OCI-LY3 (cell line): ENCODE measurements at regions not wholly inside any gene's neighbourhood (a gene's known extent, or its start where the extent isn't known, plus 50 kb on each side); places are given as distances from the start of the nearest gene placed in this dataset.

Experiments used
- H2AFZ ChIP-seq: fragments of 200-600, 300-600 bp; shearing (Covaris generic); 2 replicates; pipeline ENCODE4 v1.6.0; 2014; ENCODE audit warnings: antibody characterized with exemption, low read depth, low read length
- H3K27ac ChIP-seq: fragments of 200-600, 300-600 bp; sonication (generic); 2 replicates; pipeline ENCODE4 v1.5.1; 2014; ENCODE audit warnings: mild to moderate bottlenecking, low read length, moderate library complexity, mixed read lengths
- H3K27me3 ChIP-seq: fragments of 200-600, 300-600 bp; sonication (generic); 2 replicates; pipeline ENCODE4 v1.6.1; 2014; ENCODE audit warnings: low read depth, low read length, mixed read lengths
- H3K36me3 ChIP-seq: fragments of 200-600, 300-600 bp; sonication (generic); replicated peaks from 2 replicates; pipeline ENCODE3; 2014; ENCODE audit warnings: low read depth, low read length, mixed read lengths
- H3K4me1 ChIP-seq: fragments of 300-600, 200-600 bp; sonication (generic); 2 replicates; pipeline ENCODE4 v1.6.1; 2014; ENCODE audit warnings: low read length, mixed read lengths
- H3K4me2 ChIP-seq: fragments of 200-600, 300-600 bp; sonication (generic); 2 replicates; pipeline ENCODE4 v1.6.1; 2014; ENCODE audit warnings: low read length, mixed read lengths
- H3K4me3 ChIP-seq: fragments of 300-600, 200-600 bp; sonication (generic); 2 replicates; pipeline ENCODE4 v1.5.1; 2014; ENCODE audit warnings: antibody characterized with exemption, mild to moderate bottlenecking, low read length, moderate library complexity
- H3K79me2 ChIP-seq: fragments of 300-600, 200-600 bp; shearing (Covaris generic); 2 replicates; pipeline ENCODE4 v1.6.1; 2014; ENCODE audit warnings: mild to moderate bottlenecking, low read length, mixed read lengths
- H3K9ac ChIP-seq: fragments of 300-600, 200-600 bp; shearing (Covaris generic); 2 replicates; pipeline ENCODE4 v1.6.0; 2014; ENCODE audit warnings: mild to moderate bottlenecking, low read length, moderate library complexity
- H3K9me3 ChIP-seq: fragments of 200-600, 300-600 bp; shearing (Covaris generic); 2 replicates; pipeline ENCODE4 v1.6.1; 2014; ENCODE audit warnings: low read length, mixed read lengths; ENCODE audit not compliant: insufficient read depth
- H4K20me1 ChIP-seq: fragments of 200-600, 300-600 bp; sonication (generic); 2 replicates; pipeline ENCODE4 v1.6.1; 2016; ENCODE audit warnings: low read length, mixed read lengths; ENCODE audit not compliant: insufficient read depth
- EZH2phosphoT487 ChIP-seq: fragments of 200-600 bp; shearing (Covaris generic); IDR thresholded peaks from 2 replicates; pipeline ENCODE4 v1.6.1; 2018; ENCODE audit warnings: antibody characterized with exemption, mixed run types, low read depth
- TF ChIP-seq, protein P1 (sequence below): fragments of 200-600, 300-600 bp; sonication (generic); IDR thresholded peaks from 2 replicates; pipeline ENCODE4 v1.5.1; 2014; ENCODE audit warnings: antibody characterized with exemption, low read length, low read depth

DNA sequence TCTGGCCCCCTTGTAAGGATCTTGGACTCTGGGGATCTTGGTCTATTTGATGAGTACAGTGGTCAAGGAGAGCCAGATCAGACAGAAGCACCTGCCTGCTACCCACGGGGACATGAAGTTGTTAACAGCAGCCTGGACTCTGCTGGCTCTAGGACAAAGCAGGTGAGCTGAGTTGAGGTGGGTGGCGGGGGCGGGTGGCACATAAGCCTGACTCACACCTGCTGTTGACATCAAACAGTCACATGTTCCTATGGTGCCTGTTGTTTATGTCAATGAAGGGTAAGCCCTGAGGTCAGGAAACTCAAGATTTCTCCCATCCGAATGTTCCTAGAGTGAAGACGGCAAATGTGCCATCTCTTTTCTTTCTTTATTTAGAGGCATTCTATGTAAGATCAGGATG lies 50.1 kb upstream of the CLNK start:
- Histone ChIP-seq H3K4me2 (no peak overlapping the region), H3K4me3 (no peak overlapping the region), H3K27me3 (peaks cover 9% of the 10 kb centered on the region), H3K9ac (no peak overlapping the region), H3K36me3 (no peaks in the 10 kb centered on the region), H4K20me1 (no peaks in the 10 kb centered on the region), H3K4me1 (peaks cover 37% of the 10 kb centered on the region), H3K79me2 (no peaks in the 10 kb centered on the region), H3K27ac (no peak overlapping the region), H3K9me3 (no peaks in the 10 kb centered on the region), H2AFZ (no peak overlapping the region)
- TF ChIP-seq, protein P1, sequence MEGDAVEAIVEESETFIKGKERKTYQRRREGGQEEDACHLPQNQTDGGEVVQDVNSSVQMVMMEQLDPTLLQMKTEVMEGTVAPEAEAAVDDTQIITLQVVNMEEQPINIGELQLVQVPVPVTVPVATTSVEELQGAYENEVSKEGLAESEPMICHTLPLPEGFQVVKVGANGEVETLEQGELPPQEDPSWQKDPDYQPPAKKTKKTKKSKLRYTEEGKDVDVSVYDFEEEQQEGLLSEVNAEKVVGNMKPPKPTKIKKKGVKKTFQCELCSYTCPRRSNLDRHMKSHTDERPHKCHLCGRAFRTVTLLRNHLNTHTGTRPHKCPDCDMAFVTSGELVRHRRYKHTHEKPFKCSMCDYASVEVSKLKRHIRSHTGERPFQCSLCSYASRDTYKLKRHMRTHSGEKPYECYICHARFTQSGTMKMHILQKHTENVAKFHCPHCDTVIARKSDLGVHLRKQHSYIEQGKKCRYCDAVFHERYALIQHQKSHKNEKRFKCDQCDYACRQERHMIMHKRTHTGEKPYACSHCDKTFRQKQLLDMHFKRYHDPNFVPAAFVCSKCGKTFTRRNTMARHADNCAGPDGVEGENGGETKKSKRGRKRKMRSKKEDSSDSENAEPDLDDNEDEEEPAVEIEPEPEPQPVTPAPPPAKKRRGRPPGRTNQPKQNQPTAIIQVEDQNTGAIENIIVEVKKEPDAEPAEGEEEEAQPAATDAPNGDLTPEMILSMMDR: no peak
- no peak for TF ChIP-seq EZH2phosphoT487
